HG03439 (cell line): ENCODE measurements at regions not wholly inside any gene's neighbourhood (a gene's known extent, or its start where the extent isn't known, plus 50 kb on each side); places are given as distances from the start of the nearest gene placed in this dataset.

Source experiments
- ATAC-seq: cut with Tn5 transposase; IDR thresholded peaks from one replicate; pipeline ENCODE4 v1.9.1; 2021; ENCODE audit warnings: mild to moderate bottlenecking, moderate library complexity; ENCODE audit not compliant: unreplicated experiment

DNA sequence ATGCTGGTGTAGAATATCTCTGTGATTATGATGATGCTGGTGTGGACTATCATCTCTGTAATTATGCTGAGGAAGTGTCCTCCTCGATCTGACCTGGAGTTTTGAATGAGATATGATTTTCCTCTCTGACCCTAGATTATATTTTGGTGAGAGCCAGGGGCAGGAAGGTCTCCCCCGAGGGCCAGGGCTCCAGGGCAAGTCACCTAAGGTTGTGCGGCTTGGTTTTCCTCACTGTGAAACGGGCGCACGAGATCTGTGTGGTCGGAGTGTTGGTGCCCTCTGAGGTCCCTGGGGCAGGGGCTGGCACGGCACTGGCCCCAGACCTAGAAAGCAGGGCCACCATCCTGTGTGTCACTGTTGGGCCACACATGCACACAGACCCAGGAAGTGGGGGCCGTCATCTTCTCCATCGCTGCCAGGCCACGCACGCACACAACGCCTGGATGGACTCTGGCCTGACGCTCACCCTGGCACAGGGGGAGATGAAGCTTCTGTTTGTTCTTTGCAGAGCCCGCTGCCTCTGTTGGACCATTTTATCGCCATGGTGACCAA is 67.7 kb upstream of the ZNF469 start:
- ATAC-seq, result no peak

DNA sequence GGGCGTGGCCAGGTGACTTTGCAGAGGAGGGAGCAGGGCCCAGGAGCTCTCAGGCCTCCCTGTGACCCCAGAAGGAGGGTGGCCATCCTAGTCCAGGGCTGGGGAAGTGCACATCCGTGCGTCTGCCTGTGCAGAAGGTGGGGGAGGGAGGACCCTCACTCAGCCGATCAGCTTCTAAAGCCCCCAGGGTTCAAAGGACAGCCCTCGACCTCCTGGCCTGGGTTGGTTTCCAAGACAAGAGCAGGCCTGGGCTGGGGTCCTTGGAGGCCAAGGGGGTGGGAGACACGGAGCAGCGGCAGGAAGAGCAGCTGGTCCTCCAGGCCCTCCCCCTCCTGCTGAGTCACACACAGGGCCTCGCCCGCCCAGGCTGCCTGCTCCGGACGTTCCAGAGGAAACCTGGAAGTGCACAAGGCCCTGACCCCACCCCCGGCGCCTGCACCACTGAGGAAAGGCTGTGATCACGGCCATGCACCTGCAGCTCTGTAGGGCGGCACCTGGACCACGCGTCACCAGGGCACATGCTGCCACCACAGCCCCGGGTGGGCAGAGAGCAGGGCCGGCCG is 67.1 kb upstream of the ZNF469 start:
- no peak for ATAC-seq

DNA sequence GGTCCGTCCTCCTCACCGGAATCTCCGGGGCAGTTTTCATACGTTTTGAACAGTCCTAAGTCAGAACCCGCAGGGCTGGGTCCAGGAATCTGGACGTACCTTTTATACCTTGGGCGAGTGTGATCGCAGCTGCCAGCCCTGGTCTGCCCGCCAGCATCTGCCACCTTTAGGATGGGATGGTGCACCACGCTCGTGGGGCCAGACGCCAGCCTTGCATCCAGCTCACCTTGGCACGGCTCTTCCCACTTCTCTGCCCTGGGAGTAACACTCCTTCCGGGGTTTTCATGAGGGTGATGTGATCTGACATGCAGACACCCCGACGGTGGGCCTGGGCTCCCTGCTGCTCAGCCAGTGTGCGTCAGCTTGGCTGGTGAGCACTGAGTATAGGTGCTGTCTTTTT is 66.6 kb upstream of the ZNF469 start:
- no peak for ATAC-seq

DNA sequence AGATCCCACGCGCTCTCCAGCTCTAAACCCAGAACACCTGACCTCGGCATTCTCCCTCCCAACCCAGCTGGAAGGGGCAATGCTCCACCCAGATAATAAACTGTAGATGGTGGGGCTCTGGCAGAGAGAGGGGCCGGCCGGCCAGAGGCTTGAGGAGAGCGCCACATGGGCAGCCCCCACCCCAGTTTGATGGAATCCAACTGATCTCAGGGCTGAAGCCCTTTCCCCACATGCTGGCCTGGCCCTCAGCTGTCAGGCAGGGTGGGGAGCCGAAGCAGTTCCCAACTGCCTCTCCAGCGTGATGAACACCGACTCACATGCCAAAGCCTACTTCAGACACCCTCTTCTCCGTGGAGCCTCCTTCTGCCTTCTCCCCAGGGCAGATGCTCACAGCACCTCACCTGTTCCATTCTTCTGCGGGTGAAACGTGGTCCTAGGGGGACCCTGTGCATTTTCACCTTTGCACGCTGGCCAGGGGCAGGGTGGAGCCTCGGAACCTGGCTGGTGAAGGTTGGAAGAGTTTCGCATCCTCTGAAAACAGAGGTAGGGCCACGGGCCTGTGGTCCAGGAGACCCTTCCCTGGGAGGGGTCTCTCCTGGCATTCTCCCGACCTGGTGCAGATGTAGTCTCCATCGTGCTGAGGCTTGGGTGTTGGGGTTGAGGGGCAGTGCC is 65.7 kb upstream of the ZNF469 start:
- no peak for ATAC-seq

DNA sequence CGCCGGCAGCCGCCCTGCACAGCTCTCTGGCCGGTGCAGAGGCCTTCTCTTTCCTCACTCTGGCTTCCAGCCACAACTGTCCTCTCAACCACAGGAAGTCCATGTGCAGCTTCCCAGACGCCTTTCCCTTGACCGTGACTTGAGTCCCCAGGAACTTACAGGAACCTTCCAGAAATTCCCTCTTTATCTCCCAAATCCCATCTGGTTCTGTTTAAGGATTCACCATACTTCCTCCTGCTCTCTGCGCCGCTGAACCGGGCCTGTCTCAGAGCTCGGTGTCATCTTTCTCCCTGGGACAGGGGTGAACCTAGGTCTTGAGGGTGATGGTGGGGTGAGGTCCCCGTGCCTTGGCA is 65.2 kb upstream of the ZNF469 start:
- no peak for ATAC-seq

DNA sequence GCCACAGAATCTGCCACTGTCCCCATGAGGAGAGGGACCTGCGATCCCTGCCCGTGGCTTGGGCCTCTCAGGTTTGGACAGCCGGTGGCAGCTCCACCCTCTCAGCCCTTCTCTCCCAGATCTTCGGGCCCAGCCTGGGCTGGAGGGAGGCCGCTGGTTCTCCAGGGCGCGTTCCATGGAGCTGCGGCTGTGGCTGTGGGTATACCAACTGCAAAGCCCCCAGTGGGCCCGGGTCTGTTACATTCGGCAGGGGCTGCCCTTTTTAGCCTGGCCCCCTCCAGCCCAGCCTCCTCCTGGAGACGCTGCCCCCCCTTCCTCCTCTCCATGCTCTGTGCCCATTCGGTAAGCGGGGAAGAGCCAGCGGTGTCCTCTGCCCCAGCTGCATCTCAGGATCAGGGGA is 64.7 kb upstream of the ZNF469 start:
- no peak for ATAC-seq

DNA sequence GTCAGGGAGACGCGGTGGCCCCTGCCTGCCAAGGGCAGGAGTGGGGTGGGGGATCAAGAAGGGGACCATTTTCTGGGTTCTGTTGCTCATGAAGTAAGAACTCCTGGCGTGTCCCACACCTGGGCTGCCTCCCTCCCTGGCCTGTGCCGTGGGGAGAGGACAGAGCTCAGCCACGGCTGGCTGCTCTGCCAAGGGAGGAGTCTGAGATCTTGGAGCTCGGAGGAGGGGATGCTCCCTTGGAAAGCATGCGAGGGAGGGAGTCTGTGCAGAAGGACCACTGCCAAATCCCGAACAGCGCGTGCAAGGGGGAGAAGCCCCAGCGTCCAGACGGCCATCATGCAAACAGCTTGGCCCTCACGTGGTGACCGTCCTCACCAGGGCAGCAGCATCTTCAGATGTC is 64.2 kb upstream of the ZNF469 start:
- no peak for ATAC-seq

DNA sequence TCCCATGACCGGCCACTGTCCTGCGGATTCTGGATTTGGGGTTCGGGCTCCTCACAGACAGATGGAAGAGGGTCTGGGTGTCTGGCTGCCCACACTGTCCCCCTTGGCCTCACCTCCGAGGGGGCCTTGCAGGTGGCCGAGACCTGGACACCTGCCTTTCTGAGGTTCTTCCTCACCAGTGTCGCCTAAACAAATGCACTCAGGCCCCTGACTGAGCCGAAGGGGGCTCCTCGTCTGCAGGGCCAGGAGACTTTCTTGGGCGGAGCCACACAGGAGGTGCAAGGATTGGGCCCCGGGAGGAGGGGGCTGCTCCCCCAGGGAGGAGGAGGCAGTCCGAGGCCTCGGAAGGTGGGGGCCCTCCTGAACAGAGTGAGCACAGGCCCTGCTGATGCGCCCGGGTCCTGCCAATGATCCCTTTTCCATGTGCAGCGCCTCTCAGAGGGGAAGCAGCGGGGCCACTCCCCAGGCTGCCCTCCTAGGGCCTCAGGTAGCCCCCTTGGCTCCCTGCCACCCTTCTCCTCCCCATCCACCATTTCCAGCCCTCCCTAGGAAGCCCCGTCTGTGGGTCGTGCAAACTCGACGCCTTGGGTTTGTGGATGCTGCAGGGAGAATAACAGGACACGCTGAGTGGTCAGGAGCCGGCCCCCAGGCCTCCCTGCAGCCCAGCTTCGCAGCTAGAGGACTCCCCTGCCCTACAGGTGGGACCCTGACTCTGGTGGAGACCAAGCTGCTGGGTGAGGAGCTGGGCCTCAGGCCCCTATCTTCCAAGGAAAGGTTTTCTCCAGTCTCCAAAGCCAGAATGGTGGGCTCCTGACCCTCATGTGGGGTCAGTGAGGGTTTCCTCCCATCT is 63.4 kb upstream of the ZNF469 start:
- no peak for ATAC-seq

DNA sequence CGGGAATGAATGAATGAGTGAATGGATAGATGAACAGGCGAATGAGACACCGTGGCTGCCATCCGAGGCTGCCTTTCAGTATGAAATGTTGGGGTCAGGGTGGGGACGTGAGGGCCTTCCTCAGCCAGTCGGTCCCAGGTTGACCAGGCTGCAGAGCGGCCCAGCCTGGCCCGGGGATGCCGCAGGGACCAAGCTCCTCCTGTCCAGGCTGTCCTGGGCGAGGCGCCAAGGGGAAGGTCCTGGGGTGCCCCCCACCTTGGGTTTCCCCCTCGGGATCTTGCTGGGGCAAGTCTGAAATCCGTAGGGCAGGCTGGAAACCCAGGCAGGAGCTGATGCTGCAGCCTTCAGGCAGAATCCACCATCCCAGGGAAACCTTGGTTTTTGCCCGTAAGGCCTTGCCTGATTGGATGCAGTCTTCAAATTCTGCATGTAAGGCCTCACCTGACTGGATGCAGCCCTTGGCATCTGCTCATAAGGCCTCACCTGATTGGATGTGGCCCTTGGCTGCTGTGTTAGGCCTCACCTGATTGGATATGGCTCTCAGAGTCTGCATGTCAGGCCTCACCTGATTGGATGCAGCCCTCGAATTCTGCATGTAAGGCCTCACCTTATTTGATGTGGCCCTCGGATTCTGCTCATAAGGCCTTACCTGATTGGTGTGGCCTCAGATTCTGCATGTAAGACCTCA is 61.7 kb upstream of the ZNF469 start:
- no peak for ATAC-seq

DNA sequence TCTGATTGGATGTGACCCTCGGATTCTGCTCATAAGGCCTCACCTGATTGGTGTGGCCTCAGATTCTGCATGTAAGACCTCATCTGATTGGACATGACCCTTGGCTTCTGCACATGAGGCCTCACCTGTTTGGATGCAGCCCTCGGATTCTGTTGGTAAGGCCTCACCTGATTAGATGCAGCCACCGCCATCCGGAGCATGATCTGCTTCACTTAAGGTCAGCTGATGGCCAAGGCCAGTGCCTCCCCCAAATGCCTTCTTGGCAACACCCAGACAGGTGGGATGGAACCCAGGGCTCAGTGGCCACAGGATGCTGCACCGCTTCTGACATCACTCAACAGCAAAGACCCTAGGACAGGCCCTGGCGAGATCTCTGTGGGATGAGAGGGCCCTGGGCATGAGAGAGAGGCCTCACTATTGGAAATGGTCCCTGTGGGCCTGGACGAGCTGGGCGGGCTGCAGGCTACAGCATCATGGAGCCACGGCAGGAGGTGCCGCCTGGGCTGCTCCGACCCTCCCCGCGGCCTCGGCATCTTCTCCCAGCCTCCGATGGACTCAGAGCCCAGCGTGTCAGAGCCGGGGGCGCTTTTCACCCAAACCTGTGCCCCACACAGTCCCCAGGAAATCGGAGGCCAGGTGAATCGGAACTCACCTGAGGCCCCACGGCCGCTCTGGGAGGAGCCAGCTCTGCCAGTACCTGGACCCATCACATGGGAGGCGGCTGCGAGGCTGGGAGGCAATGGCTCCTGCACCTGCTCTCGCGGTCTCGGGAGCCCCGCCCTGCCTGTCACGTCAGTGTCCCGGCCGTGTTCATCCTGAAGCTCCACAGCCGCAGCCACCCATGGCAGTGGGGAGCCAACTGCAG is 60.9 kb upstream of the ZNF469 start:
- no peak for ATAC-seq

DNA sequence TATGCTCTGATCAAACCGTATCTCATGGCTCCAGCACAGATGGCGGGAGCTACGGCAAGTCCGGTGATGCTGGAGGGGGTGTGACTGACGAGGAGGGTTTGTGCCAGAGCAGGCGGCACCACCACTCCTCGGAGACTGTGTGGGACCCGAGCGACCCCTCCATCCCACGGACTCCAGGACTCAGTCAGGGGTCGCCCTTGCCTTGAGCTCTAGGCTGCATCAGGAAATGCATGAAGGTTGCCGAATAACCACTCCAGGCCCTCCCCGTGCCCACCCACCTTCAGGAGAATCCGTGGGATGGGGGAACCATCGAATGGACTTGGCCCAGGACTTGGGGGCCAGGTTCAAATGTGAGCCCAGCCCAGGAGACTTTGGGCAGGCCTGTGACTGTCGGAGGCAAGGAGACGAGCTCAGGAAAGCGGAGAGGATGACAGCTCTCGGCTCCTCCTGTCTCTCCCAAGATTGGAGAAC is 60.2 kb upstream of the ZNF469 start:
- no peak for ATAC-seq

DNA sequence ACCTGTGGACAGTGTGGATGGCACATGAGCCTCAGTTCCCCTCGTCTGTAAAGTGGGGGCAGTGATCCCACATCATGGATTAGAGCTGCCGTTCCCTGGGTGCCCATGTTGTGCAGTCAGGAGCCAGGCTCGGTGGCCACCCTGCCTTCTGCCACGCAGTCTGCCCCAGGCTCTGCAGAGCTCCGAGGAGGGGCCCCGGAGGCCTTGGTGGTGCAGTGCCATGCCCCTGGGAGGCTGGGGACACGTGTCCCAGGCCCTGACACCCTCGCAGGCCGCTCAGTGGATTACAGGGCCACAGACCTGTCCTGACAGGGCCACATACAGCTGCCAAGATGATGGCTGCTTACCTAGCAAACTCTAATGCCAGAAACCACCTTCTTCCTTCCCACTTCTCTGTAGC is 59.7 kb upstream of the ZNF469 start:
- ATAC-seq, result no peak

DNA sequence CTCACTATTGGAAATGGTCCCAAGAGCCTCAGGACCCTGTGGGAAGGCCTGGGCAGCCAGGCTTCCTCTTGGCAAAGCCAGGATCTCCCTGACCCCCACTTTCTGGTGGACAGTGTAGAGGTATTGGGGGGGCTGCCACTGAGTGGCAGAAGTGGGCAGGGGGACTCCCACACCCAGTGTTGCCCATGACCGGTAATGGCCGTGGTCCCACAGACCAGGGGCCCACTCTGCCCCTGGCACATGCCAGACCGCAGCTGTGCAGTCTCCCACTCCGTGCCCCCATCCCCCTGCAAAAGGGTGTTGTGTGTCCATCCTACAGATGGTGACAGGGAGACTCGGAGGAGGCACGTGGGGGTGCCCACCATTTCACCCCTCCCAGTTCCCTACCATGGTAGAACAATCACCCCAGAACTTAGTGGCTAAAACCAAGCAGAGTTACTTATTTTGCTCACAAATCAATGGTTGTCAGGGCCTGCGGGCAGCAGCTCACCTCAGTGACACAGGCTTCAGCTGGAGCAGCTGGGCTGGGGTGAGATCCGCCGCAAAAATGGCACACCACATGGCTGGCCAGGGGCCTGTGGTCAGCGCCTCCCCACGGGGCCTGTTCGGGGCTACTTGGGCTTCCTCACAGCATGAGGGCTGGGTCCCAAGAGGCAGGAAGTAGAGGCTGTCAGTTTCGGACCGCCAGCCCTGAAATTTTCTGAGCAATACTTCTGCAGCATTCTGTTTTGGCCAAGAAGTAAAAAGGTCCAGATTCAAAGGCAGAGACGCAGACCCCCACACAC is 59.0 kb upstream of the ZNF469 start:
- ATAC-seq, result no peak

DNA sequence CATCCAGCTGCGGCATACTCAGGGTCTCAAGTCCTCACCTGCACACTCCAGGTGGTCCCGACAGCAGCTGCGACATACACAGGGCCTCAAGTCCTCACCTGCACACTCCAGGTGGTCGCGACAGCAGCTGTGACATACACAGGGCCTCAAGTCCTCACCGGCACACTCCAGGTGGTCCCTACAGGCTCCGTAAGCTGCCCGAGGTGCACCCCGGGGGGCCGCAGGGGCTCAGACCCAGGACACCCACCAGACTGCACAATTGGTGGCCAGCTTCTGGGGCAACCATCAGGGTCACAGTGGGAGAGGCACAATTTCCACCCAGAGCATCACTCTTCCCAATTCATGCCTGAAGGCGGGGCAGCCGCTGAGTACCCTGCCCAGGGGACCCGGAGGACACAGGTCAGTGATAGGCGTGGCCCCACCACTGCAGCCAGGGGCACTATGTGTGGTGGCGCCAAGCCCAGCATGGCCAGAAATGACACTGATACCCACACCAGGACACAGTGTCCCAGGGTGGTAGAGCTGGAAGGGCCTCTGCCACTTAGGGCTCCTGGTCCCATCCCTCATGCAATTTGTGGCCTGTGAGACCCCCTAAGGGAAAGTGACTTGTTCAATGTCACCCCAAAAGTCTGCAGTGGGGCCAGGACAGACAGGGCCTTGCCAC is 57.5 kb upstream of the ZNF469 start:
- no peak for ATAC-seq

DNA sequence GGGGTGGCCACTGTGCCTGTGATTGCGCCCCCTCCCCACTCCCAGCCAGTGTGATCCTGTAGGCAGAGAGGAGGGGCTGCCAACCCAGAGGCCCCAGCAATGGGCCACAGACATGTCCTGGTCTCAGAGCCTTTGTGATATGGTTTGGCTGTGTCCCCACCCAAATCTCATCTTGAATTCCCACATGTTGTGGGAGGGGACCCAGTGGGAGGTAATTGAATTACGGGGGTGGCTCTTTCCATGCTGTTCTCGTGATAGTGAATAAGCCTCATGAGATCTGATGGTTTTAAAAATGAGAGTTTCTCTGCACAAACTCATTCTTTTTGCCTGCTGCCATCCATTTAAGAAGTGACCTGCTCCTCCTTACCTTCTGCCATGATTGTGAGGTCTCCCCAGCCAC is 56.8 kb upstream of the ZNF469 start:
- no peak for ATAC-seq

DNA sequence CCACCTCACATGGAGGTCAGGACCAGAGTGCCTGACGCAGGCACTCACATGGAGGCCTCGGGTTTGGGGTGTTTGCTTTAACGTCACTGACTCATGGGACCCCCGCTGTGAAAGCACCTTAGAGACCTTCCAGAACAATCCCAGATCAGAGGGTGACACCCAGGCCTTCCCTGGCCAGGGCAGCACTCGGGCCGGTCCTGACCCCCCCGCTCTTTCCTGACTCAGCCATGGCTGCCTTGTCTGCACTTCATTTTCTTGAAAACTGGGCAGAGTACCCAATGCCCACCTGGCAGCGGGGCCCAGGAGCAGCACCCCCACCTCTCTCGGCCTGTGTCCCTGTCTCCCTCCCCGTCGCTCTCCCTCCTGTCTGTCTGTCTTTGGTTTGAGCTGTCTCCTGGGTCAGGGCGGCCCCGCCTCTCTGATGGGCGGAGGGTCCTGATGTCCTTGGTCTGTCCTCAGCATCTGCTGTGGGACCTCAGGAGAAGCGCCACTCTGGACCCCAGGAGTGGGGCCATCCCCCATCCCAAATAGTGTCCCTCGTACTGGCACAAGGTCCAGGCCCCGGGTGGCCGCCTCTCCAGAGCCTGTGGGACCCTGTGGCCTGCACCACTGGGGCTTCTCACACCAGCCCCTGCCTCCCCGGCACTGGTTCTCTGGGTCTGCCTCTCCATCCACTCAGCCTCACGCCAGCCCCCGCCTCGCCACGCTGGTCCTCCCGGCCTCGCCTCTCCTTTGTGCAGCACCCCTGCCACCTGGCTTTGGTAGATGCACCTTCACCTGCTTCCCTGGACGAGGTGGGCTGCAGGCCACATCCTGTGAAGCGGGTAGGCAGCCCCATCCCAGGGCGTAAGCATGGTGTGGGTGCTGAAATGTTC is 55.9 kb upstream of the ZNF469 start:
- ATAC-seq, result no peak

DNA sequence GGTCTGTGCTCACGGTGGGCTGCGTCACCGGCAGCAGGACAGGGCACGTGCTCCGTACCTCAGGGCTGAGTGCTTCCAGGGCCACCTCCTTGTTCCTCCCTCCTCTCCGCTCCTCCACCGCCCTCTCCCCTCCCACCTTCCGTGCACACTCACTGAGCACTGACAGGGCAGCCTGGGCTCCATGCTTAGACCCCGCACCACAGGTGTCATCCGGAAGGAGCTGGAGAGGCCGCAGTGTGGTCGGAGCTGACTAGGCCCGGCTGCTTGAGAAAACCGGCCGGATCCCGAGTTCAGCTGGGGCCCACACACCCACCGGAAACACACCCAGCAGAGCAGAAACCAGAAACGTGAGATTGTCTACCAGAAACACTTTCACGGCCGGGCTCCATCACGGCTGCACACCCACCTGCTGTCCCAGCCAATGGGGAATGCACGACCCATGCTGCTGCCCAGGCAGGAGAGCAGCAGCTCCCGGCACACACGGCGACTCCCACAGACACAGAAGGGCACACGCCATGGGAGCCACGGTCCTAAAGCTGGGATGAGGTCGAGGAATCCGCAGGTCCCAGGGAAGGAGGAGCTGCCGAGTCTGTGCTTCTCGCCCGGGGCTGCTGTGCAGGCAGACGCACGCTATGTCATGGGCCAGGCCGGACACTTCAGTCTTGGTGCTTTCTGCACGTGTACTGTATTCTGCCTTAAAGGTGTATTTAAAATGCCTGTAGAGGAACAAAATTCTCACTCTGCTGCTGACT is 55.0 kb upstream of the ZNF469 start:
- ATAC-seq, result no peak
